ENCODE measurements at regions not wholly inside any gene's neighbourhood (a gene's known extent, or its start where the extent isn't known, plus 50 kb on each side); places are given as distances from the start of the nearest gene placed in this dataset.

DNA sequence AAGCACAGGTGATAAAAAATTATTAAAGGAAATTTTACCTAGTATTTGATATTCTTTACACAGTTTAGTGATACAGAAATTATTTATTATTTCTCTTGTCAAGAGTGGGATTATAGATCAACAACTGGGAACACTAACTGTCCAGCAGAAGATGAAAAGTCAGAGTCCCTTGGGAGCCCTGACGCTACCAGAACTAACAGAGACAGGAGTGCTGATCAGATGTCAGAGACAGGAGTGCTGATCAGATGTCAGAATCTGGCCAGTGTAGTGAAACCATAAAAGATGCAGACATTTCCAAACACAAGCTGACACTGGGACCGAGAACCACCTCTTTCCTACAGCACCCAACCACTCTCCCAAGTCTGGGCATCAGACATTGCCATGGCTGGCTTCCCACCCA, 828.2 kb downstream of the TNS3 start:
- TF ChIP-seq, protein P1, sequence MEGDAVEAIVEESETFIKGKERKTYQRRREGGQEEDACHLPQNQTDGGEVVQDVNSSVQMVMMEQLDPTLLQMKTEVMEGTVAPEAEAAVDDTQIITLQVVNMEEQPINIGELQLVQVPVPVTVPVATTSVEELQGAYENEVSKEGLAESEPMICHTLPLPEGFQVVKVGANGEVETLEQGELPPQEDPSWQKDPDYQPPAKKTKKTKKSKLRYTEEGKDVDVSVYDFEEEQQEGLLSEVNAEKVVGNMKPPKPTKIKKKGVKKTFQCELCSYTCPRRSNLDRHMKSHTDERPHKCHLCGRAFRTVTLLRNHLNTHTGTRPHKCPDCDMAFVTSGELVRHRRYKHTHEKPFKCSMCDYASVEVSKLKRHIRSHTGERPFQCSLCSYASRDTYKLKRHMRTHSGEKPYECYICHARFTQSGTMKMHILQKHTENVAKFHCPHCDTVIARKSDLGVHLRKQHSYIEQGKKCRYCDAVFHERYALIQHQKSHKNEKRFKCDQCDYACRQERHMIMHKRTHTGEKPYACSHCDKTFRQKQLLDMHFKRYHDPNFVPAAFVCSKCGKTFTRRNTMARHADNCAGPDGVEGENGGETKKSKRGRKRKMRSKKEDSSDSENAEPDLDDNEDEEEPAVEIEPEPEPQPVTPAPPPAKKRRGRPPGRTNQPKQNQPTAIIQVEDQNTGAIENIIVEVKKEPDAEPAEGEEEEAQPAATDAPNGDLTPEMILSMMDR (IDR thresholded peaks at IDR 0.05): no peak
- TF ChIP-seq POLR2A (IDR thresholded peaks at IDR 0.05): no peak

All from thyroid gland (tissue), 4 donors.